Vagina (tissue), 2 donors: ENCODE measurements at regions not wholly inside any gene's neighbourhood (a gene's known extent, or its start where the extent isn't known, plus 50 kb on each side); places are given as distances from the start of the nearest gene placed in this dataset.

Experiments
- CTCF ChIP-seq, 3 experiments: fragments of 450-650 bp in 2 of 3; fragments of 200-600 bp in 1 of 3; sonication (generic) in 1 of 3; IDR thresholded peaks; one replicate each; pipeline ENCODE4 v1.5.1; 2017 to 2019; ENCODE audit warnings: antibody characterized with exemption in 3 of 3, mild to moderate bottlenecking in 2 of 3, moderate library complexity in 2 of 3
- POLR2AphosphoS5 ChIP-seq, 2 donors: sonication (generic); formaldehyde crosslinking; IDR thresholded peaks; one replicate each; pipeline ENCODE4 v1.9.0; 2017; ENCODE audit warnings: antibody characterized with exemption in 2 of 2, mild to moderate bottlenecking in 2 of 2, low read depth in 1 of 2; ENCODE audit not compliant: insufficient read depth in 1 of 2

- peak in 1 of 2 donors; percentile 62 for TF ChIP-seq POLR2AphosphoS5 (IDR thresholded peaks at IDR 0.05; ENCODE audit: insufficient read depth in 1 of 2, low read depth in 1 of 2)
- no peak for TF ChIP-seq CTCF (IDR thresholded peaks at IDR 0.05)
Measured at GRCh38 chr2:239523954-239524330, 123.1 kb upstream of the HDAC4 start.
